IMR-90 (cell line): ENCODE measurements at regions not wholly inside any gene's neighbourhood (a gene's known extent, or its start where the extent isn't known, plus 50 kb on each side); places are given as distances from the start of the nearest gene placed in this dataset.

Experiments used
- ATAC-seq: fragments of 200-7000 bp; cut with Tn5 transposase; 2 replicates; pipeline ENCODE4 v1.9.1; 2020; ENCODE audit warnings: low read depth, mild to moderate bottlenecking, moderate library complexity
- BruUV-seq: library from RNA; stranded (reverse); fragments of 400-500 nt; replicated peaks from 2 replicates; lab custom pipeline; 2021; lab: Mats Ljungman, UMichigan
- CTCF ChIA-PET: fragments of 300-600 bp; formaldehyde crosslinking; extraction: SDS; loops from one replicate; lab custom pipeline; 2021; ENCODE audit warnings: antibody characterized with exemption; lab: Yijun Ruan, JAX
- POLR2A ChIA-PET: fragments of 300-600 bp; sonication (Branson Sonifier 250); formaldehyde crosslinking; loops from one replicate; lab custom pipeline; 2022; ENCODE audit warnings: antibody characterized with exemption; ENCODE audit not compliant: unreplicated experiment; lab: Charles Lee
- DNase-seq: peaks from one replicate; pipeline ENCODE4 v3.0.0; 2013
- H2AFZ ChIP-seq: replicated peaks from 2 replicates; pipeline ENCODE3; 2013; ENCODE audit warnings: low read length, mild to moderate bottlenecking; ENCODE audit not compliant: poor library complexity
- H2AK5ac ChIP-seq: 2 replicates; pipeline ENCODE4 v1.6.1; 2013; ENCODE audit warnings: low read depth, low read length, inconsistent platforms
- H2AK9ac ChIP-seq: replicated peaks from 2 replicates; pipeline ENCODE3; 2013; ENCODE audit warnings: mild to moderate bottlenecking, low read depth, low read length, moderate library complexity; ENCODE audit not compliant: poor library complexity
- H2BK120ac ChIP-seq: 2 replicates; pipeline ENCODE4 v1.6.1; 2013; ENCODE audit warnings: low read depth, low read length, inconsistent platforms
- H2BK15ac ChIP-seq: 3 replicates; pipeline ENCODE4 v1.6.1; 2013; ENCODE audit warnings: low read depth, low read length, inconsistent platforms
- H2BK20ac ChIP-seq: 2 replicates; pipeline ENCODE4 v1.6.1; 2013; ENCODE audit warnings: low read depth, mild to moderate bottlenecking, inconsistent platforms, low read length, moderate library complexity
- H2BK5ac ChIP-seq: 2 replicates; pipeline ENCODE4 v1.6.1; 2013; ENCODE audit warnings: mild to moderate bottlenecking, low read depth, low read length, inconsistent platforms; ENCODE audit not compliant: poor library complexity, severe bottlenecking
- H3K14ac ChIP-seq: replicated peaks from 2 replicates; pipeline ENCODE4 v1.6.1; 2013; ENCODE audit warnings: low read depth, low read length, inconsistent platforms
- H3K18ac ChIP-seq: 2 replicates; pipeline ENCODE4 v1.6.1; 2013; ENCODE audit warnings: low read depth, low read length, control low read depth
- H3K23ac ChIP-seq: 2 replicates; pipeline ENCODE4 v1.6.1; 2013; ENCODE audit warnings: low read depth, low read length, inconsistent platforms
- H3K27ac ChIP-seq: 2 replicates; pipeline ENCODE4 v1.5.1; 2013; ENCODE audit warnings: mild to moderate bottlenecking, control low read depth, low read length; ENCODE audit not compliant: insufficient read depth
- H3K27me3 ChIP-seq: 2 replicates; pipeline ENCODE4 v1.6.1; 2013; ENCODE audit warnings: low read length; ENCODE audit not compliant: control insufficient read depth, insufficient read depth
- H3K36me3 ChIP-seq: 2 replicates; pipeline ENCODE4 v1.6.1; 2013; ENCODE audit warnings: low read length, mixed read lengths; ENCODE audit not compliant: control insufficient read depth, insufficient read depth
- H3K4ac ChIP-seq: 2 replicates; pipeline ENCODE4 v1.6.1; 2013; ENCODE audit warnings: low read depth, low read length, inconsistent platforms
- H3K4me1 ChIP-seq: 2 replicates; pipeline ENCODE4 v1.6.1; 2013; ENCODE audit warnings: low read length, mixed read lengths; ENCODE audit not compliant: control insufficient read depth, insufficient read depth
- H3K4me2 ChIP-seq: 2 replicates; pipeline ENCODE4 v1.6.1; 2013; ENCODE audit warnings: low read depth, mild to moderate bottlenecking, control low read depth, low read length, moderate library complexity
- H3K4me3 ChIP-seq: 2 replicates; pipeline ENCODE4 v1.5.1; 2013; ENCODE audit warnings: low read depth, mild to moderate bottlenecking, control low read depth, low read length, moderate library complexity; ENCODE audit not compliant: insufficient read depth
- H3K56ac ChIP-seq: 2 replicates; pipeline ENCODE4 v1.6.1; 2013; ENCODE audit warnings: low read length, inconsistent platforms; ENCODE audit not compliant: insufficient read depth; ENCODE audit errors: extremely low read depth
- H3K79me1 ChIP-seq, 2 experiments: 2 replicates each; pipeline ENCODE4 v1.6.1; 2013; ENCODE audit warnings: low read length in 2 of 2, inconsistent platforms in 1 of 2, low read depth in 1 of 2
- H3K9ac ChIP-seq: 2 replicates; pipeline ENCODE4 v1.6.1; 2013; ENCODE audit warnings: low read depth, low read length, control low read depth
- H3K9me1 ChIP-seq: 2 replicates; pipeline ENCODE4 v1.6.1; 2013; ENCODE audit warnings: low read length, inconsistent platforms; ENCODE audit not compliant: insufficient read depth
- H3K9me3 ChIP-seq: 2 replicates; pipeline ENCODE4 v1.6.1; 2013; ENCODE audit warnings: low read length; ENCODE audit not compliant: control insufficient read depth, insufficient read depth
- H4K20me1 ChIP-seq: 2 replicates; pipeline ENCODE4 v1.6.1; 2013; ENCODE audit warnings: low read length, inconsistent platforms; ENCODE audit not compliant: insufficient read depth
- H4K5ac ChIP-seq: 2 replicates; pipeline ENCODE4 v1.6.1; 2013; ENCODE audit warnings: mild to moderate bottlenecking, low read depth, low read length, control low read depth
- H4K8ac ChIP-seq, 2 experiments: 2 replicates each; pipeline ENCODE4 v1.6.1; 2013; ENCODE audit warnings: low read depth in 2 of 2, low read length in 2 of 2, control low read depth in 1 of 2, inconsistent platforms in 1 of 2
- H4K91ac ChIP-seq: 2 replicates; pipeline ENCODE4 v1.6.1; 2013; ENCODE audit warnings: low read depth, low read length, inconsistent platforms; ENCODE audit not compliant: insufficient read depth
- CHD1 ChIP-seq: IDR thresholded peaks from 2 replicates; pipeline ENCODE4 v1.6.1; 2012; ENCODE audit warnings: low read depth, low read length, improper control_type of control experiment
- WGBS, 2 experiments: methylation state at CpG; one replicate each; pipeline versions ENCODE4 v1.1.5 to v1.1.7; 2013; ENCODE audit warnings: missing lambda C conversion rate in 2 of 2; ENCODE audit not compliant: insufficient read length in 1 of 2; ENCODE audit errors: extremely low coverage in 2 of 2; 5-methylcytosine and 5-hydroxymethylcytosine counted together
- dilution Hi-C: fragments of 300-500 bp; cut with HindIII; formaldehyde crosslinking; loops from one replicate; pipeline ENCODE4 v1.14.3; 2018; ENCODE audit warnings: low sequenced_read_pairs; ENCODE audit not compliant: unreplicated experiment
- in situ Hi-C: fragments of 300-500 bp; cut with MboI; formaldehyde crosslinking; loops from 3 replicates; pipeline ENCODE4 v1.14.3; 2019; ENCODE audit warnings: low sequenced_read_pairs, inconsistent platforms, mixed read lengths
- intact Hi-C: fragments of 100-400 bp; cut with micrococcal nuclease; formaldehyde crosslinking; loops from 2 replicates; pipeline ENCODE4 v1.10.0; 2022
- TF ChIP-seq, protein P1 (sequence below): conservative IDR thresholded peaks from 2 replicates; pipeline ENCODE4 v1.5.1; 2012; ENCODE audit warnings: mild to moderate bottlenecking, low read depth, low read length, improper control_type of control experiment

DNA sequence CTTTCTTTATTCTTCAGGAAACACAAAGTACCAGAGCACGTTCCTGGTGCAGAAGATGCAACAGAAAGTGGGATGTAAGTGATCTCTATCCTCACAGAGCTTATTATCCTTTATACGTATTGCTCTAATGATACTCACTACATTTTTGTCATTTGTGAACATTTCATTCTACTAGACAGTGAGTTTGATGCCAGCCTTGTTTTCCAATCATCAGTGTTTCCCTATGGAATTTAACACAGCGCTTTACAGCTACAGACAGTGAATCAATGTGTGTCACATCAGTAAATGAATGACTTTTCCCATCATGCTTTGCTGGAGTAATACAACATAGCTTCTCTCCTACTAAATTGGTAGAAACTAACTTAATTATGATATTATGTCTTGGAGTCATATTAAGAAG, 175.5 kb downstream of the SDHAF3 start:
- ATAC-seq (no peak), DNase-seq (no peak)
- no peak overlapping the region for H4K8ac ChIP-seq
- H3K27ac ChIP-seq, result no peak overlapping the region
- H2AFZ ChIP-seq, result no peak overlapping the region
- H3K9me3 ChIP-seq, result peaks cover 5% of the 10 kb centered on the region
- no peaks in the 10 kb centered on the region for H3K4me1 ChIP-seq
- no peak overlapping the region for H3K14ac ChIP-seq
- H3K9me1 ChIP-seq, result no peaks in the 10 kb centered on the region
- dilution Hi-C loops, result no loop called here
- H3K4me2 ChIP-seq, result no peak overlapping the region
- H2AK9ac ChIP-seq, result no peak overlapping the region
- H2AK5ac ChIP-seq, result no peak overlapping the region
- no peak for TF ChIP-seq CHD1
- TF ChIP-seq, protein P1, sequence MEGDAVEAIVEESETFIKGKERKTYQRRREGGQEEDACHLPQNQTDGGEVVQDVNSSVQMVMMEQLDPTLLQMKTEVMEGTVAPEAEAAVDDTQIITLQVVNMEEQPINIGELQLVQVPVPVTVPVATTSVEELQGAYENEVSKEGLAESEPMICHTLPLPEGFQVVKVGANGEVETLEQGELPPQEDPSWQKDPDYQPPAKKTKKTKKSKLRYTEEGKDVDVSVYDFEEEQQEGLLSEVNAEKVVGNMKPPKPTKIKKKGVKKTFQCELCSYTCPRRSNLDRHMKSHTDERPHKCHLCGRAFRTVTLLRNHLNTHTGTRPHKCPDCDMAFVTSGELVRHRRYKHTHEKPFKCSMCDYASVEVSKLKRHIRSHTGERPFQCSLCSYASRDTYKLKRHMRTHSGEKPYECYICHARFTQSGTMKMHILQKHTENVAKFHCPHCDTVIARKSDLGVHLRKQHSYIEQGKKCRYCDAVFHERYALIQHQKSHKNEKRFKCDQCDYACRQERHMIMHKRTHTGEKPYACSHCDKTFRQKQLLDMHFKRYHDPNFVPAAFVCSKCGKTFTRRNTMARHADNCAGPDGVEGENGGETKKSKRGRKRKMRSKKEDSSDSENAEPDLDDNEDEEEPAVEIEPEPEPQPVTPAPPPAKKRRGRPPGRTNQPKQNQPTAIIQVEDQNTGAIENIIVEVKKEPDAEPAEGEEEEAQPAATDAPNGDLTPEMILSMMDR, result no peak
- no CpG with 5 or more reads among the region's 3 CpGs for WGBS, 2 experiments
- H3K18ac ChIP-seq, result no peak overlapping the region
- H2BK15ac ChIP-seq, result no peak overlapping the region
- no peaks in the 10 kb centered on the region for H4K20me1 ChIP-seq
- H3K9ac ChIP-seq, result no peak overlapping the region
- no TSS peak for BruUV-seq
- no peak overlapping the region for H2BK20ac ChIP-seq
- intact Hi-C loops, result no loop called here
- H3K23ac ChIP-seq, result no peak overlapping the region
- no peak overlapping the region for H3K4me3 ChIP-seq
- H4K91ac ChIP-seq, result no peak overlapping the region
- H3K56ac ChIP-seq, result no peak overlapping the region
- H2BK120ac ChIP-seq, result no peak overlapping the region
- no peak overlapping the region for H4K5ac ChIP-seq
- in situ Hi-C loops, result no loop called here
- ChIA-PET POLR2A (no interaction called here), CTCF (no interaction called here)
- H3K36me3 ChIP-seq, result no peaks in the 10 kb centered on the region
- no peak overlapping the region for H3K4ac ChIP-seq
- no peaks in the 10 kb centered on the region for H3K27me3 ChIP-seq
- H2BK5ac ChIP-seq, result no peak overlapping the region
- no peaks in the 10 kb centered on the region for H3K79me1 ChIP-seq
